ENCODE measurements at regions not wholly inside any gene's neighbourhood (a gene's known extent, or its start where the extent isn't known, plus 50 kb on each side); places are given as distances from the start of the nearest gene placed in this dataset.
"Not testable (repeated sequence)": the region's sequence is repeated elsewhere in the genome, so short reads cannot be mapped to it uniquely, and the experiment has no call there.

DNA sequence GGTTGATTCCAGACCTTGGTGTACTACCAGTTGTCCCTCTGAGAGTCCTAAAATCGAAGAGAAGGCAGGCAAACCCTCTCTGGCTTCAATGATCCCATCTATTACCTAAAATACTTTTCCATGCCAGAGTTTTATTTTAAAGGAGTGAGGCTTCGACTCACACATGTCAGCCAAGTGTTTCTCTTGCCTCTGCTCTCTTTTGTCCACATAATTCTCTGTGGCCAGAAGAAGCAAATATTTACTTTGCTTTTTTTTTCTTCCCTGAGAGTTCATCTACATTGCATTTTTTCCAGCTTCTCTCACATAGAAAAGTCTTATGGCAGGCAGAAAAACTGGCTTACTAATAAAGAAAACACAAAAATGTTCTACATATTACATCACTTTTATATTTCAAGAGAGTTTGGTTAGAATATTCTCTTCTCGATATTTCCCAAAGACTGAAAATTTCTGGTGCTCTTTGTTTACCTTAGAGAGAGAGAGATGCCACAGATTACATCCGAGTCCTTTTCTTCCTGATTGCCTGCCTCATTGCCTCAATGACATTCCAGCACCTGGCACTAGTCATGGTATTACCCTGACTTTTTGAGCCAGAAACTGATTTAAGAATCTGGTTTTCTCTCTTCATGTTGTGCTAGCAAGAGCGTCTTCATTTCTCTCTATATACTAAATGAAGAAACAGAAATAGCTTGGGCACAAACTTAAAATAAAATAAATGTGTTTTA is 170.3 kb upstream of the FAM174A start:
- DNase-seq = not testable (repeated sequence)

DNA sequence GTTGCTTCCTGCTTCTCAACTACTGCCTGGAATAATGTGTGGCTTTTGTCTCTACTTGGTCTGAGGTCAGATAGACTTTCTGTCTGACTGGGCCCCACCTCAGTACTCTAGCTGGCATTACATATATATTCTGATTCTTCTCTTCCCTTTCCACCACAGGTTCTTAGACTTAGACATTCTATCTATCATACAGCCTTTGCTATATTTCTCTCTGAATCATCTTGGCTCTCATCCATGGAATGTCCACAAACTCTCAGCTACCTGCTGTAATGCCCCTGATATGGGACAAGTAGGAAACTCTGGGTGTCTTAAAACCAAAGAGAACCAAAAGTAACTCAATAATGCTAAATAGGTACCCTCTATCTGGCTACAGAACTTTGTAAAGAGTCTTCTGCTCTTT is 170.8 kb upstream of the FAM174A start:
- DNase-seq = not testable (repeated sequence)

DNA sequence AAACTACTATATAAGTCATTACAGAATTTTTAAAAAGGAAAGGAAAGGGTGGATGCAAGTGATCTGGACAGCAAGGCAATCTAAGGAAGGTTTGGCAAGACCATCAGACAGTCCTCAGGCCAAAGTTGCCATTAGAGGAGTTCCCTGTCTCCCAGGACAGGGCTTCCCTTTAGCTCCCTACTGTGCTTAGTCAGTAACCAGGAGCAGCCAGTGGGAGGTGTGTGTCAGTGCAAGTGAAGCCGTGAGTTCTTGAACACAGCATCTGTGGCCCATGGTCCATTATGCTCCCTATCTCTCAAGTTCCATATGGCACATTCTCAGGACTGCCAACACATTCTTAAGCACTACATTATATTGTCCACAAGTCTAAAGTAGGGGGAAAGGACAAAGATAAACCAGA is 175.2 kb upstream of the FAM174A start:
- DNase-seq = not testable (repeated sequence)

DNA sequence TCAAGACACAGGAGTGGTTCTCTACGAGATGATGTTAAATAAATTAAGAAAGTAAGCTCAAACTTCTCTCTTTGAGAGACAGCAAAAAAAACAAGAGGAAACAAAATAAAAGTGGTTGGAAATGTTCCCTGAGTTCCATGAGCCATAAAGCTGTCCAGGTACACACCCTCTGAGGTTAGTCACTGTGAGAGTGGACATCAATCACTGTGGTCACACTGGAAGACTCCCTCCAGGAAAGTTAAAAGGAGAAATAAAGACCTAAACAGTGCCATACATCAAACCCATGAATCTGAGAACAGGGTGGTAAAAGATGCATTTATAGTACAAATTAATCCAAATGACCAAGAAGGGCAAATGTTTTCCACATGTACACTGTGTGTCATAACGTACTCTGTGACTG is 188.9 kb upstream of the FAM174A start:
- not testable (repeated sequence) for DNase-seq

DNA sequence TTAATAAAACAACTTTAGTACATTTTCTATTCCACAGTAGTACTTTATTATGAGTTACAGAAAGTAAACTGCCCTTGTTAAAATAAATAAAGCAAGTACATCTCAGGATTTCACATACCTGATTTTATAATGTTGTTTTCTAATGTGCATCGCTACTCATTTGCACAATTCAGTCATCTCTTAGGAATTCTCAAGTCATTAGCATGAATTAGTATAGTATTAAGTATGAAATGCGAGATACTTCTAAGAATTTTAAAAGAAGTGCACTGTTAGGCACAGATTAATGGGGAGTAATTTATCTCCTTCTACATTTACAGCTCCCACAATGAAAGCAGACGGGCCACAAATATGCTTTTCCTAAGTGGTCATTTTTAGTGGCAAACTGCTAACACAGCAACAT is 193.7 kb upstream of the FAM174A start:
- not testable (repeated sequence) for DNase-seq

DNA sequence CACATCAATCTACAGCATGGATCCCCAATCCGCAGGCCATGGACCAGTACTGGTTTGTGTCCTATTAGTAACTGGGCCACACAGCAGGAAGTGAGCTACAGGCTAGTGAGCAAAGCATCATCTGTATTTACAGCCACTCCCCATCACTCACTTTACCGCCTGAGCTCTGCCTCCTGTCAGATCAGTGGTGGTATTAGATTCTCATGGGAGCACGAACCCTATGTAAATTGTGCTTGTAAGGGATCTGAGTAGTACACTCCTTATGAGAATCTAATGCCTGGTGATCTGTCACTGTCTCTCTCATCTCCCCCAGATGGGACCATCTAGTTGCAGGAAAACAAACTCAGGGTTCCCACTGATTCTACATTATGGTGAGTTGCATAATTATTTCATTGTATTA is 212.7 kb upstream of the FAM174A start:
- DNase-seq = no peak

DNA sequence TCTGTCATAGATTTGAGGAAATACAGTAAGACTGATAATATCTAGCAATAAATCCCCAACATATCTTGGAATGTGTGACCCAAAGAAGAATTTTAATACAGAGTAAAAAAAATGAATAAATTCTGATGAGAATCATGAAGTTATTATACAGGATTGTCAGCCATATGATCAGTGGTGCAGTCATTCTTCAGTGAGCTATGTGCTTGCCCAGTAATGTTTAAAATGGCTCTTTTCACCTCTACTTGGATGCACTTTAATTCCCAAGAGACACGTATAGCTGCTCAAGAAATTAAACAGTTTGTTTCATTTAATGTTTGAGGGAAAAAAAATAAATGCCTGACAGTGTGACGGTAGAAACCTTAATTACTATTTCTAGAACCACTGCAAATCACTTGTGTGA is 215.3 kb upstream of the FAM174A start:
- no peak for DNase-seq

DNA sequence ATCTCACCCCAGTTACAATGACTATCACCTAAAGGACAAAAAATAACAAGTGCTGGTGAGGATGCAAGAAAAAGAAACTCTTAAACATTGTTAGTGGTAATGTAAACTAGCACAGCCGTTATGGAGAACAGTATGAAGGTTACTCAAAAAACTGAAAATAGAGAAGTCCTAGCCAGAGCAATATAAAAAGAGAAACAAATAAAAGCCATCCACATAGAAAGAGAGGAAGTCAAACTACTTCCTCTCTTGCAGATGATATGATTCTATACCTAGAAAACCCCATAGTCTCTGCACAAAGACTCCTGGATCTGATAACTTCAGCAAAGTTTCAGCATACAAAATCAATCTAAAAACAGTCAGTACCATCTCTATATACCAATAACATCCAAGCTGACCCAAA is 221.5 kb upstream of the FAM174A start:
- no peak for DNase-seq

DNA sequence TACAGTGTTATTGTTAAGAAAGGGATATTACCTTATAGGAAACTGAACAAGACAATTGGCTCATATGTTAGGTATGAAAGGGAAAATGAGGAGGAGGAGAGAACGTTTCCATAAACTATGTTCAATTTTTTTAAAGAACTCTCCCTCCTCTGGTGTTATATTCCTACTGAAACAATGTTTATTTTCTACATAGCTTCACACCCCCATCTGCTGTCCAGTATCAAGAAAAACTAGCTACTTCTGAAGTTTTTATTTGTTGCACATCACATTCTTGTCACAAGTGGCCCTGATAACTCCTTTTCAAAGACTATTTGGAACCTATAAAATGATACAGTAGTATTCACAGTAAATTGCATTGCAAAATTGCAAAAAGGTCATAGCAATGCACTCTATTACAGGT is 223.4 kb upstream of the FAM174A start:
- no peak for DNase-seq

DNA sequence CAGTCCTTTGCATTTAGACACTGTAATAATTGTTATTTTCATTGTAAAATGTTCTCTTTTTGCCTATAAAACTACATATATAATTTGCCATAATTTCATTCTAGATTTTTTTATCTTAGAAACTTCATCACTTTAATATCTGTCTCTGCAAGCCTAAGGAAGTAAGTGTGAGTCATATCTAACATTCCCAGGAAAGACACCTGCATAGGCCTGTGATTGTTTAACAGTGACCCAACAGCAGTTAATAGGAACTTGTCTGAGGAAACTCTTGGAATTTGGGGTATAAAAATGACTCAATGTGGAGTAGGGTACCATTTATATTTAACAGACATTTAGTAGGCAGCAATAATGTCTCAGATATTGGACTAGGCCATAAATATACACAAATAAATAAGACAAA is 229.2 kb upstream of the FAM174A start:
- DNase-seq = no peak

DNA sequence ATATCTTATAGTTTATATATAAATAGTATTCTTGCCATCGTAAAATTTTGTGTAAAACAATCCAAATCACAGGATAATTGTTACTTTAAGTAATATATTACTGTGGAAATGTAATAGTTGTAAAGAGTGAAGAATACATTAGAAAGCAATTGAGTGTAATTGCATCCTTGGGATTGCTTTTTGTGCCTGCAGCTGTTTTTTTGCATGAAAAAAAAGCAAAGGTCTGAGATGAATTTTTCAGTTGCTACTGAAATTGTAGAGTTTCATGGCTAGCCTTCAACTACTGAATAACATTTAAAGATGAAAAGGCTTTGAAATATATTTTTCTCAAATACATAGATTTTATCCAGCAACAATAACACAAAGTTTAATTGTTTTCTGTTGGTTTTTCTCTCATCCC is 232.0 kb upstream of the FAM174A start:
- no peak for DNase-seq

DNA sequence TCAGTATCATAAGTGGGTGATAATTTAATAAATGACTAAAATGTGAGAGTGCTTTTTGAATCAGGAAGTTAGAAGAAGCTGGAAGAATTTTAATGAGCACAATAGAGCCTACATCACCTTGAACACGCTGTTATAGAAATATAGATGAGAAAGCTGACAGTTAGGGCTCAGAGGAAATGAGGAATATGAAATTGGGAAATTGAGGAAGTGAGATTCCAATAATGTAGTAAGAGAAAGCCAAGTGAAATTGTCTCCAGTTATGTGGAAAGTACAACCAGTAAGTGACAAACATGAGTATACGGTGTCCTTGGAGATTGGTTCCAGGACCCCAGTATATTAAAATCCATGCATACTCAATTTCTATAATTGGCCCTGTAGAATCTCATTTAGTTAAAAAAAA is 235.9 kb upstream of the FAM174A start:
- no peak for DNase-seq

DNA sequence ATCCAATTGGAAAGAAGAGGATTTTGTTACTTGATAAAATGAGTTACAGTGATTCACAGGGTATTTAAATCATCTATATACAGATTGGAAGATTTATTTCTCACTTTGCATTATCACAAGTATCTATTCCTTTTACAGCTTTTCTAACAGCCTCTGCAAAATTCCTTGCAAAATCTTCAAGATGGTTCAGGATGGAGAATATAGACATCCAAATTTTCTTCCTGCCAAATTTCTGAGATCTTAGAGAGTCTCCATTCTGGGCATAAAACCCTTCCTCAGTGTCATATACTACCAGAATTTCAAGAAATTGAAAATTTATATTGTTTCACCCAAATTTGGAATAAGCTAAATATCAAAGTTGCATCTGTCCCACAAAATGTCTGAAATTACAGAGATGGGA is 259.1 kb upstream of the FAM174A start:
- DNase-seq = no peak

DNA sequence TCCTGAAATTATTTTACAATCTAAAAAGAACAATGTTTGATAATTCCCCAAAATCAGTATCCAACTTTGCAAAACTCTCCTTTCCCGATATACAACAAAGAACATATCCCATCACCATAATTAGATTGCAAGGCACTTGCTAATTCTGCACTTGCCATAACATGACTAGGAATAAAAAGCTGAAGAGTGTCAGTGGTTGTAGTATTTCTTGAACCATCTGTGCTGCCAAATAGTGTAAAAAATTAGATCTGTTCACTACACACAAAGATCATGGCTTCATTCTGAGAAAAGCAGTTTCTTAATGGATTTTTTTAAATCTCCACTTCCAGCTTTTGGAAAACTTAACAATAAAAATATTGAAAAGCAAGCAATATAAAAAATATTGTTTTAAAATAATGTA is 259.5 kb upstream of the FAM174A start:
- DNase-seq = no peak

DNA sequence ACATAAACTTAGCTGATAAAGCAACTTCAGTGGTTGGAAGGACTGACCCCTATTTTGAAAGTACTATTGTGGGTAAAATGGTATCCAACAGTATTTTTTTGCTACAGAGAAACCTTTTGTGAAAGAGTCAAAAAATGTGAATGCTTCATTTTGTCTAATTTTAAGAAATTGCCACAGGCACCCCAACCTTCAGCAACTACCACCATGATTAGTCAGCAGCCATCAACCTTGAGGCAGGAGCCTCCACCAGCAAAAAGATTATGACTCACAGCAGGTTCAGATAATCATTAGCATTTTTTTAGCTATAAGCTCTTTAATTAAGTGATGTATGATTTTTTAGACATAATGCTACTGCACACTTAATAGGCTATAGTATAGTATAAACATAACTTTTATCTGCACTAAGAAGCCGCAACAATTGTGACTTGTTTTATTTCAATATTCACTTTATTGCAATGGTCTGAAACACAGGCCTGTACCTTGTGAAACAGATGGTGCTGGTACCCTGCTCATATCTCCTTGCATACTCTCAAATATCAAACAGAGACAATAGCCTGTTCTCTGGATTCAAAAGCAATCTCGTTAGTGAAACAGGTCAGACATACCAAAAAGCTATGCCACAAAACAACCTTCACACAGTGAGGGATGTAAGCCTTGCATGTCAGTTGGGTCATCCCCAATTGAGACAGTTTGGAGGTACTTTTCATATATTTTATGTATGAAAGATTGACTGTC is 261.2 kb upstream of the FAM174A start:
- no peak for DNase-seq

DNA sequence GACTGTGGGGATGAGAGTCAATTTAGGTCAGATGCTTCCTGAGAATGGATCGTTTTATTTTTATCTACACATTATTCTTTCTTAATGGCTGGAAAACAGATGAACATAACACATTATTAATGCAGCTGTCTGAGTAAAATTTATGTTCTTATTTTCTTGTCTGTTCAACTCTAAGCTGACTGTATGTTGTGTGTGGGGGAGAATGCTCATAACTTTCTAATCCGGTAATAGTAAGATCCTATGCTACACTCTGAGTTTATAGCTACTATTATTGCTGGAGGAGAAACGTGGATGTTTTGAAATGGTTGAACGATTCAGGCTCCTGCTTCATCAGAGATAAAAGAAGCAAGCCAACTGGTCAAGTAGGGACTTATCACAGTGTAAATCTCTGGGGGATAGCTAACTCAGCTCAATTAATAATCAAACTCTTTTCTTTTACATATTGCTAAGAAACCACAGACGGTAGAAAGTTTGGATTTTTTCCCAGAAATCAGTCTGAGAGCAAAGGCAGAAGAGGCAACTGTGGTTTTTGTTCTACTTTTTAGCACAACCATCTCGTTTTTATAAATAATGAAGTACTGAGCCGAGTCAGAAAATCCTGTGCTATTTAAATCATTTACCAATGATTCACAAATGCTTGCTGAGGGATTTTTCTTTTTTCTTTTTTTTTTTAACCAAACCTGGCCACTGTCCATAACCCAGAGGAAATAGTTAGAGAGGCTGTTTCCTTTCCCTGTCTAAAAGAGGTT is 265.0 kb upstream of the FAM174A start:
- DNase-seq = no peak

DNA sequence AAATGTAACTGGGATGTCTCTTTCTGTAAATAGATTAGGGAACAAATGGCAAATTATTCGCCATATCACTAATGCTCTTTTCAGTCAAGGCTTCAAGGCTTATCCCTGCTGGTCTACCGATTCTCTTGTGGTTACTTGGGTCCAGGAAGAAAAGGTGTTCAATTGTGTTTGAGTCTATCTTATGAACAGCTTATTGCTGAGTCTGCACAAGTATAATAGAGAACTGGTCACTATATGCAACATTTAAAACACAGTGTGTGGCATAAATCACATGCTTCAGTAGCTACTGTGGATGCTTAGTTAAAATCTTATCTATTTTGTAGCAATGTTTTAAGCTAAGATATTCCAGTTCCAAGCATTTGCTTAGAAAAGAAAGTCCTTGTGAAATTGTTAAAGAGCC is 274.2 kb upstream of the FAM174A start:
- no peak for DNase-seq

DNA sequence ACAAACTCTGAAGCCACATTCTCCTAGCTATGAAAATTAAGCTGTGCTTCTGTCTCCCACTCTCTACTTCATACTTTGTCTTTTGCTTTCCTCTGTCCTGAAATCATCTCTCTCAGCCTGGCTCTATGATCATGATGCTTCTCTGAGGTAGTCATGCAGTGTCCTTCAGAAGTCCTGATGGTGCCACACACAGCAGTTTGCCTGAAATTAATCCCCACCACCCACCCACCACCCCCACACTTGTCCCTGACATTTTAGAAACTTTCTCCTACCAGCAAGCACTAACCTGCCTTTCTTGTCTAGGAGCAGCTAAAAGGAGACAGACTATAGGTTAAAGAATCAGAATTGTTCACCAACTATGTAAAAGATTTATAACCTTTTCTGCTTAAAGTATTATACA is 282.2 kb upstream of the FAM174A start:
- DNase-seq = no peak

DNA sequence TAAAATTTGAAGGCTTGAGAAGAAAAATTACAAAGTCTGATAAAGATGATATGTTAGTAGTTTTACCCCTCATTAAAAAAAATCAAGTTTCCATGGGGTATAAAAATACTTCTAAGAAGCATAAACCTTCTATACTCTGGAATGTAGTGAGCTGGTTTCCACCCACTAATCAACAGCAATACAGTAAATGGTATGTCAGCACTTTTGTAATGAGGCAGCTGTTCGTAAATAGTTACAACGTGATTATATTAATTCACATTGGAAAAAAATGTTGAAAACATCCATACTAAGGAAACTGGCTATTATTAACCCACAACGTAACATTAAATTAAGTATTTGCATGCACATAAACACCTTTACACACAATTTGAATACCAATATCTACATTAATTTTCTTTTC is 283.1 kb upstream of the FAM174A start:
- DNase-seq = no peak

DNA sequence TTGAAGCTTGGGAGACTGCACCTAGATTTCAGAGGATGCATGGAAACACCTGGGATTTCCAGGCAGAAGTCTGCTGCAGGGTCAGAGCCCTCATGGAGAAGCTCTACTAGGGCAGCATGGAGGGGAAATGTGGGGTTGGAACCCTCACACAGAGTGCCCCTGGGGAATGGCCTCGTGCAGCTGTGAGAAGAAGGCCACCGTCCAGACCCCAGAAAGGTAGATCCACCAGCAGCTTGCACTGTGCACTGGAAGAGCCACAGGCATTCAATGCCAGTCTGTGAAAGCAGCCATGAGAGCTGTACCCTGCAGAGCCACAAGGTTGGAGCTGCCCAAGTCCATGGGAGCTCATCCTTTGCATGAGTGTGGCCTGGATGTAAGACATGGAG is 285.3 kb upstream of the FAM174A start:
- DNase-seq = no peak

DNA sequence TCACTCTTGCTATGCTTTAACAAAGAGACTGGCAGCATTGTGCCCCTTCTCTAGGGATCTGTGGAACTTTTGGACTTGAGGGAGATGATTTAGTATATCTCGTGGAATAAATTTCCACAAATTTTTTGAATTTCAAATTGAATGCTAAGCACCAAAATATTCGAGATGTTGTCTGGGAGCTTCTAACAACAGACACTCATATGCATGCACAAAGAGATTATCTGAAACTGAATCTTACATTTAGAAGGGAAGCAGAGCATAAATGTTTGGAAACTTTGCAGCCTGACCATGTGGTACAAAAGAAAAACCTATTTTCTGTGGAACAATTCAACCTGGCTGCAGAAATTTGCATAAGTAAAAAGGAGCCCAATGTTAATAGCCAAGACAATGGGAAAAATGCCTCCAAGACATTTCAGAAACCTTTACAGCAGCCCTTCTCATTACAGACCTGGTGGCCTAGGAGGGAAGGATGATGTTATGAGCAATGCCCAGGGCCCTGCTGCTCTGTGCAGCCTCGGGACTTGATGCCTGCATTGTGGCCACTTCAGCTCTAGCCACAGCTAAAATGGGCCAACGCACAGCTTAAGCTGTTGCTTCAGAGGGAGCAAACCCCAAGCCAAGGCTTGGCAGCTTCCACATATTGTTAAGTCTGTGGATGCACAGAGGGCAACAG is 285.8 kb upstream of the FAM174A start:
- DNase-seq = no peak

DNA sequence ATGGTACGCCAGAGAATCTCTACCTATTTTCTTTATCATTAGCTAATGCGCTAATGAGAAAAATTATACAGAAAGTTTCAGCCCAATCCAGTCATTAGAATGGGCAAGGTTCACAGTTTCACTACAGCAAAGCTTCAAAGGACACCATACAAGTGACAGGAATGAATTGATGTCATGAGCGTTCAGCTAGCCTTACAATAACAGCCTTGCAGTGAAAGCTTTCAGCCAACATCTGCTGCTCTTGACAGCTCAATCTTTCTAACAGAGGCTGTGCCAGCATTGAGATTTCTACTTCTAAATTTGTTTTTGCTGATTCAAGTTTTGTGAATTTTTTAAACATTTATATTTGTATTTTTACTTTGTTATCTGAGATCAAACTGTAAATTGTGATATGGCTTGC is 302.4 kb upstream of the FAM174A start:
- no peak for DNase-seq

DNA sequence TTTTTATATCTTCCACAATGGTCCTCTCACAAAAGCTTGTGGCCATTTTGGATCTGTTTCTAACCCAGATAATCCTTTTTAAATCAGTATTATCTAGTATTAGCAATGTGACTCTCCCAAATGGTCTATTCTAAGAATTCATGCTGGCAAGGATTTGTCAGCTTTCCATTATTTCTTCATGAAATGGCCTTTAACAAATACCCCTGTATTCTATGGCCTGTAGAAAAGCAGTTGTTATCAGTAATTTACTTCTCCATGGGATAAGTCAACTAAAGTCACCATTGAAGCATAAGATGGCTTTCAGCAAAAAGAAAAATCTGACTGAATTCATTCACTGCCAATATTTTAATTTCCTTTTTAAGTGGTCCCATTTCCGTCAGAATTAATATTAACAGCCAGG is 346.4 kb upstream of the FAM174A start:
- DNase-seq = no peak

DNA sequence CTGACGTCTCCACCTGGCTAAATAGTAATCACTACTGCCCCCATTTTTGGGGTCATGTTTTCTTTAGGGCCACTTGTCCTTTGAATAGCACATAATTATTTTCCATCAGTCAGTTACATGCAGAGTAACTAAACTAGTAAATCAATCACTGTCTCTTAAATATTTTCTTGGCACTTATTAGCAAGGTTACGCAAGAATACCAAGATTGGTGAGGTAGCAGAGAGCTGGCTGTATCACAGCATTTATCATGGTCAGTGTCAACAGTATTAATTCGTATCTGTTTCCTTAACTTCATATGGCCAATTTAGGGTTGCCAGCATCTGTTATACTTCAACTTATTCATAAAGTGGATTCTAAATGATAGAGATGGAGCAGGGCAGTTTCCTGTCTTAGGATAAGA is 346.8 kb upstream of the FAM174A start:
- DNase-seq = no peak

Measured in stimulated activated CD4-positive, alpha-beta T cell treated with anti-CD3 and anti-CD28 coated beads, Interleukin-4, amount 100 ng/mL, for 24 hours (primary cell).